GM23338 (cell line): ENCODE measurements at regions not wholly inside any gene's neighbourhood (a gene's known extent, or its start where the extent isn't known, plus 50 kb on each side); places are given as distances from the start of the nearest gene placed in this dataset.

Experiments used
- ATAC-seq: fragments of 200-7000 bp; cut with Tn5 transposase; 3 replicates; pipeline ENCODE4 v1.9.1; 2020
- DNase-seq: peaks from one replicate; pipeline ENCODE4 v3.0.0-alpha.2; 2015; ENCODE audit warnings: low spot score
- H2AFZ ChIP-seq: fragments of 200-600 bp; sonication (generic); 2 replicates; pipeline ENCODE4 v1.8.0; 2016; ENCODE audit warnings: antibody characterized with exemption, mild to moderate bottlenecking, moderate library complexity
- H3F3A ChIP-seq: fragments of 200-600 bp; sonication (generic); replicated peaks from 2 replicates; pipeline ENCODE4 v1.8.0; 2017; ENCODE audit warnings: antibody characterized with exemption, mixed run types, low read depth
- H3K27ac ChIP-seq: fragments of 200-600 bp; sonication (generic); 2 replicates; pipeline ENCODE4 v1.6.1; 2016; ENCODE audit warnings: low read depth
- H3K27me3 ChIP-seq: fragments of 200-600 bp; sonication (generic); 2 replicates; pipeline ENCODE4 v1.8.0; 2016; ENCODE audit warnings: mild to moderate bottlenecking, mixed run types, moderate library complexity; ENCODE audit not compliant: insufficient read depth
- H3K36me3 ChIP-seq: fragments of 200-600 bp; sonication (generic); 2 replicates; pipeline ENCODE4 v1.8.0; 2016; ENCODE audit warnings: mild to moderate bottlenecking; ENCODE audit not compliant: insufficient read depth
- H3K4me1 ChIP-seq: fragments of 200-600 bp; sonication (generic); 2 replicates; pipeline ENCODE4 v1.8.0; 2016; ENCODE audit warnings: mild to moderate bottlenecking, moderate library complexity; ENCODE audit not compliant: insufficient read depth
- H3K4me2 ChIP-seq: fragments of 200-600 bp; sonication (generic); 2 replicates; pipeline ENCODE4 v1.7.1; 2017; ENCODE audit warnings: mixed run types
- H3K4me3 ChIP-seq: fragments of 200-600 bp; sonication (generic); 2 replicates; pipeline ENCODE4 v1.6.1; 2016; ENCODE audit warnings: mixed run types
- H3K79me2 ChIP-seq: fragments of 200-600 bp; sonication (generic); replicated peaks from 2 replicates; pipeline ENCODE4 v1.8.0; 2017; ENCODE audit warnings: mild to moderate bottlenecking; ENCODE audit not compliant: insufficient read depth
- H3K9me2 ChIP-seq: fragments of 200-600 bp; sonication (generic); 2 replicates; pipeline ENCODE4 v1.8.0; 2017; ENCODE audit not compliant: insufficient read depth
- H4K20me1 ChIP-seq: fragments of 200-600 bp; sonication (generic); replicated peaks from 2 replicates; pipeline ENCODE4 v1.8.0; 2017; ENCODE audit warnings: mild to moderate bottlenecking; ENCODE audit not compliant: insufficient read depth
- H3K27ac Mint-ChIP-seq: 2 replicates; pipeline ENCODE4 v1.8.0; 2020; ENCODE audit warnings: inconsistent platforms, mild to moderate bottlenecking, moderate library complexity, mixed read lengths
- H3K27me3 Mint-ChIP-seq: 3 replicates; pipeline ENCODE4 v1.8.0; 2022; ENCODE audit warnings: low read depth, mild to moderate bottlenecking, moderate library complexity, mixed read lengths, inconsistent platforms; ENCODE audit not compliant: insufficient read depth, poor library complexity
- H3K36me3 Mint-ChIP-seq: 3 replicates; pipeline ENCODE4 v1.8.0; 2021; ENCODE audit warnings: low read depth, mild to moderate bottlenecking, inconsistent platforms, moderate library complexity, mixed read lengths
- H3K4me1 Mint-ChIP-seq: 3 replicates; pipeline ENCODE4 v1.8.0; 2020; ENCODE audit warnings: mild to moderate bottlenecking, inconsistent platforms, mixed read lengths
- H3K4me3 Mint-ChIP-seq: 3 replicates; pipeline ENCODE4 v1.8.0; 2021; ENCODE audit warnings: moderate library complexity, mild to moderate bottlenecking, inconsistent platforms, mixed read lengths
- H3K9me3 Mint-ChIP-seq: 3 replicates; pipeline ENCODE4 v1.8.0; 2020; ENCODE audit warnings: moderate library complexity, mild to moderate bottlenecking, inconsistent platforms, mixed read lengths
- CTCF ChIP-seq, 2 experiments: fragments of 200-600 bp in 1 of 2; sonication (generic) in 1 of 2; conservative IDR thresholded peaks; 2 replicates each; pipeline versions ENCODE4 v1.5.1 to v1.6.1; 2016 to 2017; ENCODE audit warnings: antibody characterized with exemption in 2 of 2, low read depth in 2 of 2, mild to moderate bottlenecking in 2 of 2, moderate library complexity in 1 of 2
- ETS1 ChIP-seq: IDR thresholded peaks from 2 replicates; pipeline ENCODE4 v1.6.1; 2016; ENCODE audit warnings: antibody characterized with exemption
- EZH2 ChIP-seq: fragments of 200-600 bp; sonication (generic); IDR thresholded peaks from one replicate; pipeline ENCODE4 v1.8.0; 2017; ENCODE audit warnings: antibody characterized with exemption, mild to moderate bottlenecking, low read depth; ENCODE audit not compliant: unreplicated experiment
- JUNB ChIP-seq: IDR thresholded peaks from one replicate; pipeline ENCODE4 v1.6.1; 2016; ENCODE audit warnings: antibody characterized with exemption; ENCODE audit not compliant: unreplicated experiment
- NANOG ChIP-seq: IDR thresholded peaks from 2 replicates; pipeline ENCODE4 v1.6.1; 2016; ENCODE audit warnings: antibody characterized with exemption, borderline replicate concordance
- POLR2AphosphoS5 ChIP-seq: IDR thresholded peaks from 2 replicates; pipeline ENCODE4 v1.6.1; 2016; ENCODE audit warnings: antibody characterized with exemption, low read depth
- STAT1 ChIP-seq: IDR thresholded peaks from one replicate; pipeline ENCODE4 v1.6.1; 2016; ENCODE audit warnings: antibody characterized with exemption; ENCODE audit not compliant: unreplicated experiment
- ZNF114 ChIP-seq: fragments of 250-450 bp; sonication (Bioruptor Pico); IDR thresholded peaks from 2 replicates; pipeline ENCODE4 v1.5.0; 2020; ENCODE audit warnings: mild to moderate bottlenecking, moderate library complexity
- TF ChIP-seq, protein P1 (sequence below): IDR thresholded peaks from one replicate; pipeline ENCODE4 v1.6.1; 2018; ENCODE audit warnings: antibody characterized with exemption; ENCODE audit not compliant: unreplicated experiment

DNA sequence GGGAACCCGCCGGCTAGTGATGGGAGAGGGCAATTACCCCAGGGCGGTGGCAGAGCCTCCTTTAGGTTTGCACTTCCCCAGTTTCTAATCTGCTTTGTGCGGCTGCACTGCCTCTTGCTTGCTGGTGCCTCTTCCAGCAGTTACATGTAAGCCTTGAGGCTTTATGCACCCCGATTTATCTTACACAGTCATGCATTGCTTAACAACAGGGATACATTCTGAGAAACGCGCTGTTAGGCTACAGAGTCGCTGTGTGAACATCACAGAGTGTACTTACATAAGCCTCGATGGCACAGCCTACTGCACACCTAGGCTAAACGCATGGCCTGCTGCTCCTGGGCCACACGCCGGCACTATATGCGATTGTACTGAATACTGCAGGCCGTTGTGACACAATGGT lies 155.6 kb upstream of the MKI67 start:
- peaks cover 19% of the 10 kb centered on the region for H3K27me3 ChIP-seq
- DNase-seq (no peak), ATAC-seq (no peak)
- no peaks in the 10 kb centered on the region for H3K9me3 Mint-ChIP-seq
- no peaks in the 10 kb centered on the region for H3K36me3 ChIP-seq
- no peak overlapping the region for H3K27ac Mint-ChIP-seq
- H3K4me2 ChIP-seq: no peak overlapping the region
- H3K27ac ChIP-seq: no peak overlapping the region
- H3K4me1 ChIP-seq: no peaks in the 10 kb centered on the region; the same call in 1 of the 2 replicates
- H2AFZ ChIP-seq: no peak overlapping the region
- no peaks in the 10 kb centered on the region for H3K9me2 ChIP-seq
- no peaks in the 10 kb centered on the region for H3K79me2 ChIP-seq
- no peaks in the 10 kb centered on the region for H3K36me3 Mint-ChIP-seq
- peaks cover 23% of the 10 kb centered on the region for H3K27me3 Mint-ChIP-seq
- H4K20me1 ChIP-seq: no peaks in the 10 kb centered on the region
- peaks cover 7% of the 10 kb centered on the region; the same call in 2 of the 3 replicates for H3K4me1 Mint-ChIP-seq
- TF ChIP-seq ZNF114 (CRISPR knock-in tag): no peak
- TF ChIP-seq, protein P1, sequence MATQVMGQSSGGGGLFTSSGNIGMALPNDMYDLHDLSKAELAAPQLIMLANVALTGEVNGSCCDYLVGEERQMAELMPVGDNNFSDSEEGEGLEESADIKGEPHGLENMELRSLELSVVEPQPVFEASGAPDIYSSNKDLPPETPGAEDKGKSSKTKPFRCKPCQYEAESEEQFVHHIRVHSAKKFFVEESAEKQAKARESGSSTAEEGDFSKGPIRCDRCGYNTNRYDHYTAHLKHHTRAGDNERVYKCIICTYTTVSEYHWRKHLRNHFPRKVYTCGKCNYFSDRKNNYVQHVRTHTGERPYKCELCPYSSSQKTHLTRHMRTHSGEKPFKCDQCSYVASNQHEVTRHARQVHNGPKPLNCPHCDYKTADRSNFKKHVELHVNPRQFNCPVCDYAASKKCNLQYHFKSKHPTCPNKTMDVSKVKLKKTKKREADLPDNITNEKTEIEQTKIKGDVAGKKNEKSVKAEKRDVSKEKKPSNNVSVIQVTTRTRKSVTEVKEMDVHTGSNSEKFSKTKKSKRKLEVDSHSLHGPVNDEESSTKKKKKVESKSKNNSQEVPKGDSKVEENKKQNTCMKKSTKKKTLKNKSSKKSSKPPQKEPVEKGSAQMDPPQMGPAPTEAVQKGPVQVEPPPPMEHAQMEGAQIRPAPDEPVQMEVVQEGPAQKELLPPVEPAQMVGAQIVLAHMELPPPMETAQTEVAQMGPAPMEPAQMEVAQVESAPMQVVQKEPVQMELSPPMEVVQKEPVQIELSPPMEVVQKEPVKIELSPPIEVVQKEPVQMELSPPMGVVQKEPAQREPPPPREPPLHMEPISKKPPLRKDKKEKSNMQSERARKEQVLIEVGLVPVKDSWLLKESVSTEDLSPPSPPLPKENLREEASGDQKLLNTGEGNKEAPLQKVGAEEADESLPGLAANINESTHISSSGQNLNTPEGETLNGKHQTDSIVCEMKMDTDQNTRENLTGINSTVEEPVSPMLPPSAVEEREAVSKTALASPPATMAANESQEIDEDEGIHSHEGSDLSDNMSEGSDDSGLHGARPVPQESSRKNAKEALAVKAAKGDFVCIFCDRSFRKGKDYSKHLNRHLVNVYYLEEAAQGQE: no peak
- TF ChIP-seq STAT1: no peak
- TF ChIP-seq CTCF (conservative IDR thresholded peaks at IDR 0.05; ENCODE audit: low read depth in 2 of 2): no peak
- no peak for TF ChIP-seq NANOG
- no peak for TF ChIP-seq EZH2
- H3K4me3 Mint-ChIP-seq: no peak overlapping the region
- H3K4me3 ChIP-seq: no peak overlapping the region
- H3F3A ChIP-seq: no peaks in the 10 kb centered on the region

- Histone ChIP-seq H3F3A (no peaks in the 10 kb centered on the region), H3K9me2 (no peaks in the 10 kb centered on the region), H3K4me1 (peaks cover 5% of the 10 kb centered on the region), H3K79me2 (no peaks in the 10 kb centered on the region), H3K4me3 (peak overlapping the region; percentile 65), H3K27ac (no peak overlapping the region), H2AFZ (peak overlapping the region; percentile 98), H3K36me3 (no peaks in the 10 kb centered on the region), H3K4me2 (peak overlapping the region; percentile 84), H3K27me3 (peaks cover 40% of the 10 kb centered on the region), H4K20me1 (0 out of 2 replicates have a peak, but pooled peaks cover 3% of the 10 kb centered on the region)
- peak; percentile 73 for ATAC-seq
- no peak for TF ChIP-seq JUNB
- no peak for TF ChIP-seq ETS1
- TF ChIP-seq POLR2AphosphoS5: no peak
- TF ChIP-seq, protein P1: no peak
- no peak for TF ChIP-seq EZH2
- Mint-ChIP-seq H3K4me3 (peak overlapping the region; percentile 58), H3K27ac (no peak overlapping the region), H3K36me3 (peaks cover 8% of the 10 kb centered on the region; the same call in 2 of the 3 replicates), H3K9me3 (peaks cover 19% of the 10 kb centered on the region), H3K27me3 (peaks cover 39% of the 10 kb centered on the region), H3K4me1 (peaks cover 8% of the 10 kb centered on the region)
- DNase-seq: peak; percentile 50
Measured at GRCh38 chr10:128286141-128286761, 160.0 kb upstream of the MKI67 start.
